GM18526 (cell line): ENCODE measurements at regions not wholly inside any gene's neighbourhood (a gene's known extent, or its start where the extent isn't known, plus 50 kb on each side); places are given as distances from the start of the nearest gene placed in this dataset.

ENCODE experiments used
- POLR2A ChIP-seq: IDR thresholded peaks from 3 replicates; pipeline ENCODE4 v1.6.1; 2011; ENCODE audit not compliant: insufficient read length; ENCODE audit errors: extremely low read depth

GRCh38 chr2:167555098-167555720, 666.9 kb downstream of the XIRP2 start:
- TF ChIP-seq POLR2A, result no peak

GRCh38 chr2:167553635-167554034, 665.4 kb downstream of the XIRP2 start:
- TF ChIP-seq POLR2A, result no peak

GRCh38 chr2:167551416-167551815, 663.1 kb downstream of the XIRP2 start:
- TF ChIP-seq POLR2A, result no peak

- no peak for TF ChIP-seq POLR2A
Observed at GRCh38 chr2:167550448-167550847, 662.2 kb downstream of the XIRP2 start.

GRCh38 chr2:167548396-167548795, 660.1 kb downstream of the XIRP2 start:
- no peak for TF ChIP-seq POLR2A

GRCh38 chr2:167544602-167545001, 656.3 kb downstream of the XIRP2 start:
- TF ChIP-seq POLR2A, result no peak

GRCh38 chr2:167543721-167544120, 655.4 kb downstream of the XIRP2 start:
- no peak for TF ChIP-seq POLR2A

- no peak for TF ChIP-seq POLR2A
Observed at GRCh38 chr2:167537743-167538142, 649.5 kb downstream of the XIRP2 start.

GRCh38 chr2:167534443-167534842, 646.2 kb downstream of the XIRP2 start:
- no peak for TF ChIP-seq POLR2A

GRCh38 chr2:167524786-167525185, 636.5 kb downstream of the XIRP2 start:
- TF ChIP-seq POLR2A, result no peak

GRCh38 chr2:167510071-167510759, 621.9 kb downstream of the XIRP2 start:
- no peak for TF ChIP-seq POLR2A

- TF ChIP-seq POLR2A, result no peak
Observed at GRCh38 chr2:167509586-167509985, 621.3 kb downstream of the XIRP2 start.

GRCh38 chr2:167508709-167509108, 620.4 kb downstream of the XIRP2 start:
- no peak for TF ChIP-seq POLR2A

- no peak for TF ChIP-seq POLR2A
Observed at GRCh38 chr2:167506395-167506794, 618.1 kb downstream of the XIRP2 start.

GRCh38 chr2:167504695-167505094, 616.4 kb downstream of the XIRP2 start:
- TF ChIP-seq POLR2A, result no peak

- no peak for TF ChIP-seq POLR2A
Observed at GRCh38 chr2:167504061-167504460, 615.8 kb downstream of the XIRP2 start.

GRCh38 chr2:167501618-167502017, 613.3 kb downstream of the XIRP2 start:
- no peak for TF ChIP-seq POLR2A
